RWPE2 (cell line): ENCODE measurements at regions not wholly inside any gene's neighbourhood (a gene's known extent, or its start where the extent isn't known, plus 50 kb on each side); places are given as distances from the start of the nearest gene placed in this dataset.

Experiments used
- ATAC-seq: fragments of 200-7000 bp; cut with Tn5 transposase; 3 replicates; pipeline ENCODE4 v1.9.1; 2021; ENCODE audit warnings: low read depth
- DNase-seq: peaks from one replicate; pipeline ENCODE4 v3.0.0-alpha.2; 2020; ENCODE audit warnings: low spot score
- H3K27ac ChIP-seq: fragments of 450-650 bp; 2 replicates; pipeline ENCODE4 v1.5.1; 2017; ENCODE audit warnings: mild to moderate bottlenecking; ENCODE audit not compliant: poor library complexity, severe bottlenecking
- H3K27me3 ChIP-seq: fragments of 250-450 bp; sonication (Bioruptor Pico); 2 replicates; pipeline ENCODE4 v1.5.1; 2021; ENCODE audit warnings: mild to moderate bottlenecking, moderate library complexity; ENCODE audit not compliant: insufficient read depth, poor library complexity, severe bottlenecking
- H3K36me3 ChIP-seq: fragments of 250-450 bp; sonication (Bioruptor Pico); 2 replicates; pipeline ENCODE4 v1.5.1; 2020; ENCODE audit warnings: low read depth, mild to moderate bottlenecking, moderate library complexity
- H3K4me1 ChIP-seq: fragments of 250-450 bp; sonication (Bioruptor Pico); 2 replicates; pipeline ENCODE4 v1.5.1; 2021; ENCODE audit warnings: mild to moderate bottlenecking, moderate library complexity; ENCODE audit not compliant: insufficient read depth, poor library complexity, severe bottlenecking
- H3K4me3 ChIP-seq: fragments of 250-450 bp; sonication (Bioruptor Pico); 2 replicates; pipeline ENCODE4 v1.5.1; 2021; ENCODE audit warnings: mild to moderate bottlenecking, moderate library complexity; ENCODE audit not compliant: severe bottlenecking
- H3K9me3 ChIP-seq: fragments of 250-450 bp; sonication (Bioruptor Pico); 2 replicates; pipeline ENCODE4 v1.5.1; 2021; ENCODE audit warnings: mild to moderate bottlenecking, moderate library complexity; ENCODE audit not compliant: severe bottlenecking
- TF ChIP-seq, protein P1 (sequence below): fragments of 450-650 bp; IDR thresholded peaks from one replicate; pipeline ENCODE4 v1.5.1; 2017; ENCODE audit warnings: mild to moderate bottlenecking, moderate library complexity; ENCODE audit not compliant: poor library complexity, severe bottlenecking

DNA sequence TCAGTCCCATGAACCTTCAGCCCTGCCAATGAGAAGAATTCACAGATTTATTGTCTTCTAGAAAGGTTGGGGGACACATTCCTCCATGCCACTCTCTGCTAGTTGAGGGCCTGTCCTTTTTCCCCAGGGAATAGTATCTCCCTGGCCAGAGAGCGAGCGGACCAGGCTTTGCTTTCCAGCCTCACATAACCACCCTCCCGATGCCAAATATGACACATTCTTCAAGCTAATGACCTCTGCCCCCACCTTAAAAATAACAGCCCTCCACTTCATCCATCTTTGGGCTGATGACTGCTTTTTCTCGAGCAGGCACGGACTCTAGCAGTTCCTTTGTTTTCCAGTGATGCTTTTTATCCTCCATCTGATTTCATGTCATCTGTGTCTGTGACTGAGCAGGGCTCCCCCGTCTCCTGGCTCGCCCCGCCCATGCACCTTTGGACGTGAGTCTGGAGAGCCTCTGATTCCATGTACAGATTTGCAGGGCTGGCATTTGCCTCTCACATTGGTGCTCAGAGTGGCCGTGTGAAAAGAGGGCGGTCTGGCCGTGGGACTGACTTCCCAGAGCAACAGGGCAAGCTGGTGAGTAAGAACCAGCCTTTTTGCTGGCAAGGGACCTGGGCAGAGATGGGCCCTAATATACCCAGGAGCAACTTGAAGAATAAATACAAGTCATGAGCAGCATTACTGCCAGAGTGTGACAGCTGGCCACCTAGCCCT, 279.8 kb downstream of the BCOR start:
- no peak overlapping the region for H3K4me3 ChIP-seq
- ATAC-seq, result no peak
- H3K9me3 ChIP-seq, result no peaks in the 10 kb centered on the region
- no peaks in the 10 kb centered on the region for H3K36me3 ChIP-seq
- no peaks in the 10 kb centered on the region for H3K27me3 ChIP-seq
- H3K27ac ChIP-seq, result no peak overlapping the region
- TF ChIP-seq, protein P1, sequence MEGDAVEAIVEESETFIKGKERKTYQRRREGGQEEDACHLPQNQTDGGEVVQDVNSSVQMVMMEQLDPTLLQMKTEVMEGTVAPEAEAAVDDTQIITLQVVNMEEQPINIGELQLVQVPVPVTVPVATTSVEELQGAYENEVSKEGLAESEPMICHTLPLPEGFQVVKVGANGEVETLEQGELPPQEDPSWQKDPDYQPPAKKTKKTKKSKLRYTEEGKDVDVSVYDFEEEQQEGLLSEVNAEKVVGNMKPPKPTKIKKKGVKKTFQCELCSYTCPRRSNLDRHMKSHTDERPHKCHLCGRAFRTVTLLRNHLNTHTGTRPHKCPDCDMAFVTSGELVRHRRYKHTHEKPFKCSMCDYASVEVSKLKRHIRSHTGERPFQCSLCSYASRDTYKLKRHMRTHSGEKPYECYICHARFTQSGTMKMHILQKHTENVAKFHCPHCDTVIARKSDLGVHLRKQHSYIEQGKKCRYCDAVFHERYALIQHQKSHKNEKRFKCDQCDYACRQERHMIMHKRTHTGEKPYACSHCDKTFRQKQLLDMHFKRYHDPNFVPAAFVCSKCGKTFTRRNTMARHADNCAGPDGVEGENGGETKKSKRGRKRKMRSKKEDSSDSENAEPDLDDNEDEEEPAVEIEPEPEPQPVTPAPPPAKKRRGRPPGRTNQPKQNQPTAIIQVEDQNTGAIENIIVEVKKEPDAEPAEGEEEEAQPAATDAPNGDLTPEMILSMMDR, result no peak
- H3K4me1 ChIP-seq, result peaks cover 3% of the 10 kb centered on the region
- DNase-seq, result no peak

DNA sequence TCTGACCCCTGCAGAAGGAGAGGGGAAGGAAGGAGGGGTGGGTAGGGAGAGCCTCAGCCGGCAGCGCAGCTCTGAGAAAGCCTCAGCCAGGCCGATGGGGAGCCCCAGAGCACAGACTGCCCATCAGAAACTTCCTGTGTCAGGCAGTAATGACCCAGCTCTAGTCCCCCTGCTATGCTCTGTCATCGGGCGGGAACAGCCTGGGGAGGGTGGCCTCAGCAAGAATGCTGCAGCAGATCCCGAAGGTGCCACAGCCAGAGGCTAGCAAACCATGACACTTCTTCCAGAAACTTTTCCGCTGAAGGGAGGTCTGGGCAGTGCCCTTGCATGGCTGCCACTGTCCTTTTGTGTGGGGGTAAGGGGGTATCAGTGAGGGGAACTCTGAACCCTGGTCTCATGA, 279.0 kb downstream of the BCOR start:
- H3K4me1 ChIP-seq, result peaks cover 3% of the 10 kb centered on the region
- TF ChIP-seq, protein P1, result no peak
- ATAC-seq, result no peak
- no peak for DNase-seq
- H3K9me3 ChIP-seq, result no peaks in the 10 kb centered on the region
- H3K27me3 ChIP-seq, result no peaks in the 10 kb centered on the region
- no peak overlapping the region for H3K4me3 ChIP-seq
- no peak overlapping the region for H3K27ac ChIP-seq
- H3K36me3 ChIP-seq, result no peaks in the 10 kb centered on the region

DNA sequence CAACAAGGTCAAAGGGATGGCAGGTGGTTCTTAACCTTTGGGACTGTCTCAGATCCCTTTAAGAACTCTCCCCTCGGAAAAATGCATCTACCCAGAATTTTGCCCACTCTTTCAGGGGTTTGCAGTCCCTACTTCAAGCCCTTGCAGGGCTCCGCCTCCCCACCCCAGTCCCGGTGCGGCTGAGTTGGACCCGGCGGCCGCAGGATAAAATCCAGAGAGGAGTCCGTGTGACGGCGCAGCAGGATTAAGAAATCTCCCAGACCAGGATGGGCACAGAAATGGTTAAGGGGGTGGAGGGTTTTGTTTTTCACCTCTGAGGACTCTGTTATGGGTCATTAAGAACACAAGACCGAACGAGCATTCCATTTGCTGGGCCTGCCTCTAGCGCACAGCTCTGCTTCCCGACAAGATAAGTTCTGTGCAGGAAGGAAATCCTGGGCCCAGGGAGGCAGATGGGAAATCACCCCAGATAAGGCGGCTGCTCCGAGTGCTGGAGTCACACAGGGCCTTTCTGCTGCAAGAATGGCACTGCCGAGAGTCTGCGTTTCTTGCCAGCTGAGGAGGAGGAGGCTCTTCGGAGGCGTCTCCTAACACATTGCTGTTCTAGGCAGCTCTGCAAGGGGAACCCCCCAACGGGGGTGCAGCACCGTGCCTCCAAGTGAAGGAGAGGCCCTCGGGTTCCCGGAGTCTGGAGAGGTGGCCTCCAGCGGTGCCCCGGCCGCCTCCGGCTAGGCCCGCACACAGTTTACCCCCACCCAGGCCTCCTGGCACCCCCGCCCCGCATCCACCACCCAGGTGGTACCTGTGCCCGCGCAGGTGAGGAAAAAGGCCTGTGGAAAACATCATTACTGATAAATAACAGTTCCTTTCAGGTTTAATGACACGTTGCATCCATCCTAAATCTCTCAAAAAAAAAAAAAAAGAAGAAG, 277.6 kb downstream of the BCOR start:
- H3K4me3 ChIP-seq, result no peak overlapping the region
- H3K27ac ChIP-seq, result no peak overlapping the region
- H3K9me3 ChIP-seq, result no peaks in the 10 kb centered on the region
- no peaks in the 10 kb centered on the region for H3K27me3 ChIP-seq
- ATAC-seq (no peak), DNase-seq (no peak)
- TF ChIP-seq, protein P1, result no peak
- peaks cover 3% of the 10 kb centered on the region for H3K4me1 ChIP-seq
- H3K36me3 ChIP-seq, result no peaks in the 10 kb centered on the region

GRCh38 chrX:39820938-39821708, 276.6 kb downstream of the BCOR start:
- no peak overlapping the region for H3K27ac ChIP-seq
- DNase-seq, result no peak

More at GRCh38 chrX:39820938-39821708, 276.6 kb downstream of the BCOR start:
- TF ChIP-seq, protein P1, result no peak
- ATAC-seq, result 0 out of 3 replicates have a peak, but pooled peaks have one; percentile 36
- peaks cover 3% of the 10 kb centered on the region for H3K4me1 ChIP-seq
- no peaks in the 10 kb centered on the region for H3K9me3 ChIP-seq
- no peaks in the 10 kb centered on the region for H3K36me3 ChIP-seq
- H3K27me3 ChIP-seq, result no peaks in the 10 kb centered on the region
- peak overlapping the region; percentile 27 for H3K4me3 ChIP-seq
